ENCODE measurements at regions not wholly inside any gene's neighbourhood (a gene's known extent, or its start where the extent isn't known, plus 50 kb on each side); places are given as distances from the start of the nearest gene placed in this dataset.
"Not testable (repeated sequence)": the region's sequence is repeated elsewhere in the genome, so short reads cannot be mapped to it uniquely, and the experiment has no call there.

DNA sequence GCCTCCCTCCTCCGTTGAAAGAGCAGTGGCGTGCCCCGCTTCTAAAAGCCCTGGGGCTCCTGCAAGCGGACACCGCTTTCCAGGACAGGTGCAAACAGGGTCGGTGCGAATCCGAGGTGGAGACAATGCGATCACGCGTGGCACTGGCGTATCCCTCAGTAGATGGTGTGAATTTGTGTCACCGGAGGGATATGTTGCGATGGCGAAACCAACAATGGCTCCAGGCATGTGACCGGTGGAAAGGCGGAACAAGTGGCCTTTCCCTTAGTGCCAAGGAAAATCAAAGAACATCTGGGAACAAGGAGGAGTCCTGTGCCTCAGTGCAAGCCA lies 172.0 kb upstream of the ZNF337 start:
- not testable (repeated sequence) for DNase-seq (ENCODE audit: low spot score in 2 of 2); FAIRE-seq

- DNase-seq (ENCODE audit: low spot score in 2 of 2) = peak in 1 of 2 donors; percentile 61
- no peak for FAIRE-seq
Measured at GRCh38 chr20:25867776-25868649, 171.4 kb upstream of the ZNF337 start.

GRCh38 chr20:25867015-25867775 lies 170.5 kb upstream of the ZNF337 start:
- DNase-seq (ENCODE audit: low spot score in 2 of 2); FAIRE-seq: not testable (repeated sequence)

DNA sequence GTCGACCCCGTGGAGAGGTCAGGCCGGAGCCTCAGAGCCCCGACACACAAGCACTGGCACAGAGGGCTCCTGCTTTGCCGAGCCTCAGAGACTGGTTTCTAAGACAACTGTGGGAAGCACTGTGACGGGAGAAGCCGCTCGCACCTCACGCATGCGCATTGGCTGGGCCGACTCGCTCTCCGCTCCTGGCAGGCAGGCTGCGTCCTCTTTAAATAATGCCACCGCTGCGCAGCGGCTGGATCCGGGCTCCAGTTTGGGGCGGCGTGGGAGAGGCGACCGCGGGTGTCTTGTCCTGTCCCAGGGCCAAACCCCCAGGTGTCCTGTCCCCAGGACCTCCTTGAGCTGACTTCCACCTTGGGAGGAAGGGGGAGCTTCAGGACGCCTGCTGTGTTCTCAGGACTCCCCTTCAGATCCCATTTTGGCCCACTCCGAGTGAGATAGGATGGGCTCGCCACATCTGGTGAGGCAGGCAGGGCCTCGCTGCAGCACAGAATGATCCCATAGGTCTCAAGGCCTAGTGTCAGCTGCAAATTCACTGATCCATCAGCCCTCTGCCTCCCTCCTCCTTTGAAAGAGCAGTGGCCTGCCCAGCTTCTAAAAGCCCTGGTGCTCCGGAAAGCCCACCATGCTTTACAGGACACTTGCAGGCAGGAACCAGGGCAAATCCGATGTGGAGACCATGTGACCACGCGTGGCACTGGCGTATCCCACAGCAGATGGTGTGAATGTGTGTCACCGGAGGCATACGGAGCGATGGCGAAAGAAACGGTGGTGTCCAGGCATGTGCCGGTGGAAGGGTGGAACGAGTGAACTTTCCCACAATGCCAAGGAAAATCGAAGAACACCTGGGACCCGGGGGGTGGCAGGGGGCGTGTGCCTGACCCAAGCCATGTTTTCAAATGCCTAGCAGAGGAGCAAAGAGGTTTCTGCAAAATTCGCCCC lies 169.3 kb upstream of the ZNF337 start:
- DNase-seq (ENCODE audit: low spot score in 2 of 2) = no peak
- no peak for FAIRE-seq

DNA sequence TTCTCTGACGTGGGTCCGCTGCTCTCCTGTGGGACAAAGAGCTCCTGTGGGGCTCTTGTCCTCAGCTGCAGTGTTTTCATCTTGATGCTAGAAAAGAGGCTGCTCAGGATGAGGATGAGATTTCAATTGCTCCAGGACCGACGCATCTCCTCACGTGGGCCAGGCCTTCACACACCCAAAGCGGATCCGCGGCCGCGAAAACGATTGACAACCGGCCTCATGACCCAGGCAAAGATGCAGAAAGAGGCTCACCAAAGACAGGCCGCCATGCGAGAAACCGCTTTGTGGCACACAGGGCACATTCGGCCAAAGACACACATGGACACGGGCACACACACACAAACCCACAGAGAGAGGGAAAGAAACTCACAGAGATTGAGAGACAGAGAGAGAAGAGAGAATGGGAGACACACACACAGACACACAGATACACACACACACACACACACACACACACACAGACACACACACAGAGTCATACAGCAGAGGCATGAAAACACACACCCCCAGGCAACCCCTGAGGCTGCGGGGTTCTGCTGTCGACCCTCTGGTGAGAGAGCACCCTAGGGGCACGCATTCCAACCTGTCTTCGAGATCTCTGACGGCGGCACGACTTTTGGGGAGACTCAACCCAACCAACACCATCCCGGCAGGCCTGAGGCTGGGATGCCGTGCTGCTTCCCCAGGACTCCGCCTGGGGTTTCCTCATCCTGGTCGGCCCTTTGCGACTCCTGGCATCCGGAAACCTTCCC lies 168.5 kb upstream of the ZNF337 start:
- not testable (repeated sequence) for DNase-seq (ENCODE audit: low spot score in 2 of 2); FAIRE-seq

- FAIRE-seq (no peak), DNase-seq (ENCODE audit: low spot score in 2 of 2) (no peak)
Measured at GRCh38 chr20:25864326-25864962, 167.8 kb upstream of the ZNF337 start.

GRCh38 chr20:25863536-25864325 lies 167.1 kb upstream of the ZNF337 start:
- DNase-seq (ENCODE audit: low spot score in 2 of 2) (no peak), FAIRE-seq (no peak)

- not testable (repeated sequence) for FAIRE-seq; DNase-seq (ENCODE audit: low spot score in 2 of 2)
Measured at GRCh38 chr20:25862967-25863530, 166.4 kb upstream of the ZNF337 start.

- no peak for FAIRE-seq
- DNase-seq (ENCODE audit: low spot score in 2 of 2) = no peak
Measured at GRCh38 chr20:25860531-25861150, 164.0 kb upstream of the ZNF337 start.

DNA sequence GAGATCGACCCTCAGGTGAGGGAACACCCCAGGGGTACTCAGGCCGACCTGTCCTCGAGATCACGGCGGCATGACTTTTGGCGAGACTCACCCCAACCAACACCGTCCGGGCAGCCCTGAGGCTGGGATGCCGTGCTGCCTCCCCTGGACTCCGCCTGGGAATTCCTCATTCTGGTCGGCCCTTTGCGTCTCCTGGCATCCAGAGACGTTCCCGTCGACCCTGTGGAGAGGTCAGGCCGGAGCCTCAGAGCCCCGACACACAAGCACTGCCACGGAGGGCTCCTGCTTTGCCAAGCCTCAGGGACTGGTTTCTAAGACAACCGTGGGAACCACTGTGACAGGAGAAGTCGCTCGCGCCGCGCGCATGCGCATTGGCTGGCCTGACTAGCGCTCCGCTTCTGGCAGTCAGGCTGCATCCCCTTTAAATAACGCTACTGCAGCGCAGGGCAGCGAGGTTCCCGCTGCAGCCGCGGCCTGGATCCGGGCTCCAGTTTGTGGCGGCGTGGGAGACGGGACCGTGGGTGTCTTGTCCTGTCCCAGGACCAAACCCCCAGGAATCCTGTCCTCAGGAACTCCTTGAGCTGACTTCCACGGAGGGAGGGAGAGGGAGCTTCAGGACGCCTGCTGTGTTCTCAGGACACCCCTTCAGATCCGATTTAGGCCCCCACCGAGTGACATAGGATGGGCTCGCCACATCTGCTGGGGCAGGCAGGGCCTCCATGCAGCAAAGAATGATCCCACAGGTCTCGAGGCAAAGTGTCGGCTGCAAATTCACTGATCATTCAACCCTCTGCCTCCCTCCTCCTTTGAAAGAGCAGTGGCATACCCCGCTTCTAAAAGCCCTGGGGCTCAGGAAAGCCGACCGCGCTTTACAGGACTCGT lies 163.2 kb upstream of the ZNF337 start:
- DNase-seq (ENCODE audit: low spot score in 2 of 2) (peak in 1 of 2 donors; percentile 52), FAIRE-seq (no peak)

- FAIRE-seq = no peak
- DNase-seq (ENCODE audit: low spot score in 2 of 2) = no peak
Measured at GRCh38 chr20:25858495-25859425, 162.1 kb upstream of the ZNF337 start.

DNA sequence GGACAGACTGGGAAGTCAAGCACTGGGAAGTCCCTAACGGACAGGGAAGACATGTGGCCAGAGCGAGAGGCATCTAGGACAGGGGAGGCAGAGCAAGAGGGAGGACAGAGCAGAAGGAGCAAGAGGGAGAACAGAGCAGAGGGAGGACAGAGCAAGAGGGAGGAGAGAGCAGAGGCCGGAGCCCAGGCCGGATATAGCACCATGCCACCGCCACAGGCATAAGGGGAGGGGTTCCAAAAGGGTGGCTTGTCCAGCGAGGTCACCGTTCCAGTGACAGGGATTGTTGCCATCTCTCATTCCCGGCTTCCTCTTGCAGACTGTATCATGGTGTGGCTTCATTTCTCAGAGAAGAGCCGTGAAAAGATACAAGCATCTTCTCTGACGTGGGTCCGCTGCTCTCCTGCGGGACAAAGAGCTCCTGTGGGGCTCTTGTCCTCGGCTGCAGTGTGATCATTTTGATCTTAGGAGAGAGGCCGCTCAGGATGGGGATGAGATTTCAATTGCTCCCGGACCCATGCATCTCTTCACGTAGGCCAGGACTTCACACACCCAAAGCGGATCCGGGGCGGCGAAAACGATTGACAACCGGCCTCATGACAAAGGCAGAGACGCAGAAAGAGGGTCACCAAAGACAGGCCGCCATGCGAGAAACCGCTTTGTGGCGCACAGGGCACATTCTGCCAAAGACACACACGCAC lies 160.6 kb upstream of the ZNF337 start:
- DNase-seq (ENCODE audit: low spot score in 2 of 2); FAIRE-seq: not testable (repeated sequence)

DNA sequence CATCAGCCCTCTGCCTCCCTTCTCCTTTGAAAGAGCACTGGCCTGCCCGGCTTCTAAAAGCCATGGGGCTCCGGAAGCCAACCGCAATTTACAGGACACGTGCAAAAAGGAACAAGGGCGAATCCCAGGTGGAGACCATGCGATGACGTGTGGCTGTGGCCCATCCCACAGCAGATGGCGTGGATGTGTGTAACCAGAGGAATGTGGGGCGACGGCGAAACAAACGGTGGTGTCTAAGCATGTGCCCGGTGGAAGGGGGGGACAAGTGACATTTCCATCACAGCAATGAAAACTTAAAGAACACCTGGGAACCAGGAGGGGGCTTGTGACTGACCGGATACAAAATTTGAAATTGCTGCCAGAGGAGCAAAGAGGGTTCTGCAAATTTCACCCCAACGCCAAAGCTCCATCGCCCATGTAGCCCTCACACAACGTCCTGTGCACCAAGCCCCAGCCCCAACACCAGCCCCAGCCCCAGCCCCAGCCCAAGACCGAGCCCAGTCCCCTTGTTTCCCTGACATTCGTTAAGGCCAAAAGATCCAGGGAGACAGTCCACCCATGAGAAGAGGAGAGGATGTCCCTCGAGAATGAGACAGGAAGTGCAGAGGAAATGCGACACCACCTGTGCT lies 159.7 kb upstream of the ZNF337 start:
- DNase-seq (ENCODE audit: low spot score in 2 of 2) (no peak), FAIRE-seq (no peak)

DNA sequence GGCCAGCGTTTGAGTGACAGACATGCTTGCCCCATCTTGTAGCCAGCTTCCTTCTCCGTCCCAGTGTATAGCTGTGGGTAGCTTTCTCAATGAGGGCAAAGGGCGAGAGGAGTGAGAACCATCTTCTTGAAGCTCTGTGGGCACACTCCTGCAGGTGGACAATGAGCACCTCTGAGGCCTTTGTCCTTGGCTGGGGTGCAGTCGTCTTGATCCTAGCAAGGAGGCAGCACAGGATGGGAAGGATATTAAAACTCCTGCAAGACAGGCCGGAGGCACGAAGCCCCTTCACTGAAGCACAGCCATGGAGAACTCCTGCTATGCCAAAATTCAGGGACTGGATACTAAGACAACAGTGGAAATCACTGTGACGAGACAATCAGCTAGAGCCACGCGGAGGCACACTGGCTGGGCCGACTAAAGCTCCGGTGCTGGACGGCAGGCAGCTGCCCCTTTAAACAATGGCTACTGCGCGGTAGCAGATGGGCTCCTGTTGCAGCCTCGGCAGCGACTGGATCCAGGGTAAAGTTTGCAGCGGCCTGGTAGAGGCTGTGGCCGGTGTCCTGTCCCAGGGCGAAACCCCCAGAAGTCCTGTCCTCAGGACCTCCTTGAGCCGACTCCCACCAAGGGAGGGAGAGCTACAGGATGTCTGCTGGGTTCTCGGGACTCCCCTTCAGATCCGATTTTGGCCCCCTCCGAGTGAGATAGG lies 159.0 kb upstream of the ZNF337 start:
- FAIRE-seq; DNase-seq (ENCODE audit: low spot score in 2 of 2): not testable (repeated sequence)
